A549 (cell line): ENCODE measurements at regions not wholly inside any gene's neighbourhood (a gene's known extent, or its start where the extent isn't known, plus 50 kb on each side); places are given as distances from the start of the nearest gene placed in this dataset.

Experiments
- BCL3 ChIP-seq: fragments of >200 bp; sonication (Bioruptor Twin); formaldehyde crosslinking; IDR thresholded peaks from 3 replicates; pipeline ENCODE4 v1.6.1; 2016
- CHD2 ChIP-seq: fragments of 150-350 bp; IDR thresholded peaks from 2 replicates; pipeline ENCODE4 v1.6.1; 2014; ENCODE audit warnings: low read length; ENCODE audit not compliant: partially characterized antibody
- CHD4 ChIP-seq: fragments of 200-600 bp; sonication (generic); IDR thresholded peaks from 2 replicates; pipeline ENCODE4 v1.6.1; 2016; ENCODE audit warnings: antibody characterized with exemption, mild to moderate bottlenecking, borderline replicate concordance
- CTCF ChIP-seq: fragments of >200 bp; sonication (Bioruptor Twin); formaldehyde crosslinking; IDR thresholded peaks from 3 replicates; pipeline ENCODE4 v1.5.1; 2016
- EP300 ChIP-seq, 2 experiments: fragments of >200 bp; sonication (Bioruptor Twin); formaldehyde crosslinking; IDR thresholded peaks; 2 replicates in 1 of 2; 3 replicates in 1 of 2; pipeline ENCODE4 v1.6.1; 2016 to 2017
- MAFK ChIP-seq: fragments of 450-650 bp; IDR thresholded peaks from 2 replicates; pipeline ENCODE4 v1.6.1; 2014; ENCODE audit not compliant: partially characterized antibody
- MAZ ChIP-seq: fragments of 150-350 bp; IDR thresholded peaks from 2 replicates; pipeline ENCODE4 v1.6.1; 2014; ENCODE audit warnings: antibody characterized with exemption, low read depth, low read length, borderline replicate concordance
- RAD21 ChIP-seq, 2 experiments: fragments of >200 bp in 1 of 2; sonication (Bioruptor Twin) in 1 of 2; formaldehyde crosslinking in 1 of 2; IDR thresholded peaks in 1 of 2; conservative IDR thresholded peaks in 1 of 2; 2 replicates in 1 of 2; 3 replicates in 1 of 2; pipeline ENCODE4 v1.6.1; 2012 to 2018; ENCODE audit warnings: inconsistent platforms in 1 of 2
- REST ChIP-seq: fragments of 200-600 bp; sonication (generic); IDR thresholded peaks from 2 replicates; pipeline ENCODE4 v1.6.1; 2016; ENCODE audit warnings: antibody characterized with exemption, mild to moderate bottlenecking, moderate library complexity
- RNF2 ChIP-seq: fragments of 200-600 bp; sonication (generic); IDR thresholded peaks from 2 replicates; pipeline ENCODE4 v1.6.1; 2016; ENCODE audit warnings: low read depth, mild to moderate bottlenecking, antibody characterized with exemption, moderate library complexity, borderline replicate concordance

DNA sequence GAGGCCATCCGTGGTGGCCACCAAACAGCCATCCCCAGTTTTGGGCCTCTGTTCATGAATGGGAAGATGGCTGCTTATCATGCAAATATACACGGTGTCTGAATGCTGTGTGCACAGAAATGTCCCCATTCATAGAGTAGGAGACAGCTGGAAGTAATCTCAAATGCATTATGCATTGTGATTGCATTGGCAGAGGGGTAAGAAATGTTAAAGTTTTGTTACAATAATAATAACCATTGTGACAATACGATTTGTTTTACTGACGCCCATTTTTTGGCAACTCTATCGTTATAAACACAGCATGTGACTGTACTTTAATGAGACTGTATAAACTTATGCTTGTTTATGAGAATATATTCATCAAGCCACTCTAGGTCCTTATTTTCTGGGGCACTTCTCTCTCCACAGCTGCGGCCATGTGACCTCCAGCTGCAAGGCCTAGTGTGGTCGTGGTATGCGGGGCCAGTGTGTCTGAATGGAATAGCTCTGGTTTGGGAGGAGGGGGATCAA lies 474.3 kb downstream of the VRK1 start:
- TF ChIP-seq EP300 (IDR thresholded peaks at IDR 0.05): no peak
- no peak for TF ChIP-seq RAD21 (conservative IDR thresholded peaks at IDR 0.05 in 1 of 2, IDR thresholded peaks at IDR 0.05 in 1 of 2)
- TF ChIP-seq BCL3: no peak
- TF ChIP-seq CTCF: no peak
- TF ChIP-seq MAFK: no peak
- TF ChIP-seq CHD2: no peak
- no peak for TF ChIP-seq RNF2
- no peak for TF ChIP-seq CHD4
- TF ChIP-seq REST: no peak
- TF ChIP-seq MAZ: no peak
